Peyer's patch (tissue), 4 donors: ENCODE measurements at regions not wholly inside any gene's neighbourhood (a gene's known extent, or its start where the extent isn't known, plus 50 kb on each side); places are given as distances from the start of the nearest gene placed in this dataset.

Experiments used
- DNase-seq, 3 donors: peaks; one replicate each; pipeline ENCODE4 v3.0.0-alpha.2; 2017 to 2019
- H3K27ac ChIP-seq, 4 donors: fragments of 200-600 bp; sonication (generic); one replicate each; pipeline ENCODE4 v1.5.1; 2016 to 2019
- H3K27me3 ChIP-seq, 2 donors: fragments of 200-600 bp; sonication (generic); one replicate each; pipeline ENCODE4 v1.5.1; 2019
- H3K36me3 ChIP-seq, 3 donors: fragments of 200-600 bp; sonication (generic); one replicate each; pipeline ENCODE4 v1.5.1; 2016 to 2019
- H3K4me1 ChIP-seq, 4 donors: fragments of 200-600 bp; sonication (generic); one replicate each; pipeline ENCODE4 v1.5.1; 2016 to 2019
- H3K4me3 ChIP-seq, 4 donors: fragments of 200-600 bp; sonication (generic); 1 replicate in 3 of 4; 2 replicates in 1 of 4; pipeline ENCODE4 v1.5.1; 2016 to 2019; ENCODE audit warnings: mild to moderate bottlenecking in 1 of 4
- H3K9me3 ChIP-seq, 4 donors: fragments of 200-600 bp; sonication (generic); one replicate each; pipeline ENCODE4 v1.5.1; 2016 to 2019; ENCODE audit warnings: mild to moderate bottlenecking in 1 of 4
- POLR2A ChIP-seq, 2 donors: fragments of 450-650 bp; IDR thresholded peaks; one replicate each; pipeline ENCODE4 v1.5.1; 2017; ENCODE audit warnings: antibody characterized with exemption in 2 of 2, mild to moderate bottlenecking in 2 of 2, moderate library complexity in 2 of 2
- TF ChIP-seq, protein P1 (sequence below), 6 experiments: fragments of 450-650 bp in 4 of 6; fragments of 200-600 bp in 2 of 6; sonication (generic) in 1 of 6; IDR thresholded peaks; one replicate each; pipeline ENCODE4 v1.5.1; 2017 to 2019; ENCODE audit warnings: antibody characterized with exemption in 6 of 6, mild to moderate bottlenecking in 3 of 6, moderate library complexity in 1 of 6

- no peaks in the 10 kb centered on the region for H3K9me3 ChIP-seq
- no peaks in the 10 kb centered on the region for H3K36me3 ChIP-seq
- H3K4me1 ChIP-seq = no peaks in the 10 kb centered on the region
- H3K27ac ChIP-seq = no peak overlapping the region
- no peaks in the 10 kb centered on the region for H3K27me3 ChIP-seq
- DNase-seq = no peak
- TF ChIP-seq, protein P1, sequence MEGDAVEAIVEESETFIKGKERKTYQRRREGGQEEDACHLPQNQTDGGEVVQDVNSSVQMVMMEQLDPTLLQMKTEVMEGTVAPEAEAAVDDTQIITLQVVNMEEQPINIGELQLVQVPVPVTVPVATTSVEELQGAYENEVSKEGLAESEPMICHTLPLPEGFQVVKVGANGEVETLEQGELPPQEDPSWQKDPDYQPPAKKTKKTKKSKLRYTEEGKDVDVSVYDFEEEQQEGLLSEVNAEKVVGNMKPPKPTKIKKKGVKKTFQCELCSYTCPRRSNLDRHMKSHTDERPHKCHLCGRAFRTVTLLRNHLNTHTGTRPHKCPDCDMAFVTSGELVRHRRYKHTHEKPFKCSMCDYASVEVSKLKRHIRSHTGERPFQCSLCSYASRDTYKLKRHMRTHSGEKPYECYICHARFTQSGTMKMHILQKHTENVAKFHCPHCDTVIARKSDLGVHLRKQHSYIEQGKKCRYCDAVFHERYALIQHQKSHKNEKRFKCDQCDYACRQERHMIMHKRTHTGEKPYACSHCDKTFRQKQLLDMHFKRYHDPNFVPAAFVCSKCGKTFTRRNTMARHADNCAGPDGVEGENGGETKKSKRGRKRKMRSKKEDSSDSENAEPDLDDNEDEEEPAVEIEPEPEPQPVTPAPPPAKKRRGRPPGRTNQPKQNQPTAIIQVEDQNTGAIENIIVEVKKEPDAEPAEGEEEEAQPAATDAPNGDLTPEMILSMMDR (IDR thresholded peaks at IDR 0.05) = no peak
- no peak for TF ChIP-seq POLR2A (IDR thresholded peaks at IDR 0.05)
- H3K4me3 ChIP-seq = no peak overlapping the region
Measured at GRCh38 chr12:45553204-45553603, 176.3 kb upstream of the ARID2 start.

DNA sequence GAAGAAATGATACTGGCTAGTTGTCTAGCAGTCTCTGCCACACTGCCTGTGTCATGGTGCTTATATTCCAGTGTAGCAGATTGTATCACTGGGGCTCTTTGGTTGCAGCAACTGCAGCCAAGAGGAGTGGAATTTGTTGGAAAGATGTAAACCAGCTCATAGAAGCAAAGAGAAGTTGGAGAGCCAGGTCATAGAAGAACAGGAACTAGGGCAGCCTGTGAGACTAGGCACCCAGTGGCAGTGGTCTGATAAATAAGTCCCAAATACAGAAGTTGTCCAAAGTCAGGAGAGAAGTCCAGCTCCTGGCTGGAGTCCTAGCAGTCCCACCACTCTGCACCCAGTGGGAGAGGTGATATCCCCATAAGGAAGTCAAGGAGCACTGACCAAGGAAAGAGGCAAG is 172.5 kb upstream of the ARID2 start:
- no peak for TF ChIP-seq POLR2A (IDR thresholded peaks at IDR 0.05)
- TF ChIP-seq, protein P1 (IDR thresholded peaks at IDR 0.05) = no peak
- H3K27ac ChIP-seq = no peak overlapping the region
- DNase-seq = no peak
- no peaks in the 10 kb centered on the region for H3K27me3 ChIP-seq
- no peaks in the 10 kb centered on the region for H3K9me3 ChIP-seq
- no peaks in the 10 kb centered on the region for H3K36me3 ChIP-seq
- H3K4me3 ChIP-seq = no peak overlapping the region
- H3K4me1 ChIP-seq = no peaks in the 10 kb centered on the region

- Histone ChIP-seq H3K4me1 (no peaks in the 10 kb centered on the region), H3K27ac (no peak overlapping the region), H3K9me3 (no peaks in the 10 kb centered on the region), H3K27me3 (no peaks in the 10 kb centered on the region), H3K36me3 (no peaks in the 10 kb centered on the region), H3K4me3 (no peak overlapping the region)
- DNase-seq = no peak
- TF ChIP-seq, protein P1 (IDR thresholded peaks at IDR 0.05) = no peak
- no peak for TF ChIP-seq POLR2A (IDR thresholded peaks at IDR 0.05)
Measured at GRCh38 chr12:45558353-45558752, 171.2 kb upstream of the ARID2 start.

DNA sequence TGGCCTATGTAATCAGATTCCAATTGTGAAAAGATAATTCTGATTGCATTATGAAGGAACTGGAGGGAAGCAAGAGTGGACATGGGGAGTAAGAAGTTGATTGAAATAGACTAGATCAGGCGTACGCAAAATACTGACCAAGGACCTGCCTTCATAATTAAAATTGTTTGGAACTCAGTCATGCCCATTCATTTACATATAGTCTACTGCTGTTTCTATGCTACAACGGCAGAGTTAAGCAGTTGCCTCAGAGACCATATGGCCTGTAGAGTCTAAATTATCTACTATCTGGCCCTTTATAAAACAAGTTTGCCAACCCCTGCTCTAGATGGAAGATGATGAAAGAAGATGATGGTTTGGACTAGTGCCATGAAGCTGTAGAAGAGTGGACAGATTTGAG is 170.0 kb upstream of the ARID2 start:
- DNase-seq = no peak
- no peaks in the 10 kb centered on the region for H3K27me3 ChIP-seq
- H3K4me1 ChIP-seq = no peaks in the 10 kb centered on the region
- TF ChIP-seq, protein P1 (IDR thresholded peaks at IDR 0.05) = no peak
- no peak for TF ChIP-seq POLR2A (IDR thresholded peaks at IDR 0.05)
- no peak overlapping the region for H3K27ac ChIP-seq
- no peak overlapping the region for H3K4me3 ChIP-seq
- no peaks in the 10 kb centered on the region for H3K36me3 ChIP-seq
- no peaks in the 10 kb centered on the region for H3K9me3 ChIP-seq

DNA sequence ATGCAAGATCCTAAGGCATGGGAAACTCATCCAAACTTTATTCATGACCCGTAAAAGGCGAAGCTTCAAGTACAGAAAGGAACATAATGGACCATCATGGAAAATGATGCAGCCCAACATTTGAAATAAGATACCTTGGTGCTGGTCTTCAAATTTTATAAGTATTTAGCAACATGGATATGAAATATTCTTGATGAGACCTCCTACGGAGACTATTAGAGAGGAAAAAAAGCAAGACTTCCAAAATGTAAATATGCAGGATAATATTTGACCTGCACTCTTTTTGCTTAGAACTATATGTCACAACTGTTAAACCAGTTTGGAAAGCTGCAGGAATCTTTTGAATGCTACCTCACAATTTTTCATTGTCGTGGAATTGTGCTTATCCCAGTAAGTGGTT is 168.8 kb upstream of the ARID2 start:
- Histone ChIP-seq H3K27ac (no peak overlapping the region), H3K4me1 (no peaks in the 10 kb centered on the region), H3K36me3 (no peaks in the 10 kb centered on the region), H3K27me3 (no peaks in the 10 kb centered on the region), H3K9me3 (no peaks in the 10 kb centered on the region), H3K4me3 (no peak overlapping the region)
- no peak for DNase-seq
- TF ChIP-seq POLR2A (IDR thresholded peaks at IDR 0.05) = no peak
- TF ChIP-seq, protein P1 (IDR thresholded peaks at IDR 0.05) = no peak

DNA sequence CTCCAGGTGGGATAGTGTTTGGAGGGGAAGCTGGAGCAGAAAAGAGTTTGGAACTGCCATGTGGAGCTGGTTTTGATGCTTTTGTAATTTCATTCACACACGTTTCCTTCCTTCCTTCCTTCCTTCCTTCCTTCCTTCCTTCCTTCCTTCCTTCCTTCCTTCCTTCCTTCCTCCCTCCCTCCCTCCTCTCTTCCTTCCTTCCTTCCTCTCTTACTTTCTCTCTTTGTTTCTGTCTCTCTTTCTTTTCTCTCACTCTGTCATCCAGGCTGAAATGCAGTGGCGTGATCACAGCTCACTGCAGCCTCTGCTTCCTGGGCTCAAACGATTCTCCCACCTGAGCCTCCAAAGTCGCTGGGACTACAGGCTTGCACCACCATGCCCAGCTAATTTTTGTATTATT is 168.0 kb upstream of the ARID2 start:
- no peak overlapping the region for H3K27ac ChIP-seq
- TF ChIP-seq, protein P1 (IDR thresholded peaks at IDR 0.05) = no peak
- TF ChIP-seq POLR2A (IDR thresholded peaks at IDR 0.05) = no peak
- DNase-seq = no peak
- no peak overlapping the region for H3K4me3 ChIP-seq
- no peaks in the 10 kb centered on the region for H3K9me3 ChIP-seq
- no peaks in the 10 kb centered on the region for H3K4me1 ChIP-seq
- H3K27me3 ChIP-seq = no peaks in the 10 kb centered on the region
- no peaks in the 10 kb centered on the region for H3K36me3 ChIP-seq
